Central memory CD4-positive, alpha-beta T cell (primary cell): ENCODE measurements at regions not wholly inside any gene's neighbourhood (a gene's known extent, or its start where the extent isn't known, plus 50 kb on each side); places are given as distances from the start of the nearest gene placed in this dataset.

ENCODE experiments used
- DNase-seq: peaks from one replicate; pipeline ENCODE4 v3.0.0; 2022

DNA sequence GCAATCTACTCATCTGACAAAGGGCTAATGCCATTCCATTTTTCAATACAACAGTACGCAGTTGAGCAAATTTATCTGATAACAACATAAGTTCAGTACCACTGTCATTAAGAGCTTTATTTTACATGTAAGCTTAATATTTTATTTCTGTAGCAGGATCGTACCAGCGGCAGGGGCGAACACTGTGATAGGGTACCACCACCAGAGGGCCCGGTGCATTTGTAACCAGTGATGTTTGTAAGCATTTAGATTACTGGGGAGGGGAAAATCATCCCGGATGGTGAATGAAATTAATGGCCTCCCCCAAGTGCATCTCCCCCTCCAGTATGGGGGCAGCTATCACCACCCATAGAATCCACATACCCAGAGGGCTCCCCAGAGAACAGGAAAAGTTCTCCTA, 179.0 kb downstream of the ADGRA3 start:
- no peak for DNase-seq

DNA sequence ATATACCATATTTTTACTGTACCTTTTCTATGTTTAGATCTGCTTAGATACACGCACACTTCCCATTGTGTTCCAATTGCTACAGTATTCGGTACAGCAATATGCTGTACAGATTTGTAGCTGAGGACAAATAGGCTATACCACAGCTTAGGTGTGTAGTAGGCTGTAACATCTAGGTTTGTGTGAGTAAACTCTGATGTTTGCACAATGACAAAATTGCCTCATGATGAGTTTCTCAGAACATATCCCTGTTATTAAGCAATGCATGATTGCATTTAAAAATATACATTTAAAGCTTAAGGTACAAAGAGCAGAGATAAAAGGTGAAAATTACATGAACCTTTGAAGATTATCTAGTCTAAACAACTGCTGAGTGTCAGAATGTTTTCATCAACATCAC, 181.7 kb downstream of the ADGRA3 start:
- DNase-seq: no peak

DNA sequence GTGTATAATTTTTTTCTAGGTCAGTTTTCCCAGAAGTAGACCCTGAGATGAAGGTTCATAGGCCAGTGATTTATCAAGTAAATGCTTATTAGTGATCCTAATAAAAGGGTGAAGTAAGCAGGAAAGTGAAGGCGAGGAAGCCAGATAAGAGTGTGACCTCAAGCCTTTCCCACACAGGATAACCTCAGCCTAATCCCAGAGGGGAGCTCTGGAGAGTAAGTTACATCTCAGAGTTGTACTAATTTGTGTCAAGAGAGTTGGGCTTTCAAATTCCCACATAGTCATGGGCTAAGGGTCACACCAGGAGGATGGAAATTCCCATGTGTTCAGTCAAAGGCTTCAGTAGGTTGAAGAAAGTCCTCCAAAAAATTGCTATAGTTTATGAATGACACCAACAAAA, 191.4 kb downstream of the ADGRA3 start:
- DNase-seq: no peak

DNA sequence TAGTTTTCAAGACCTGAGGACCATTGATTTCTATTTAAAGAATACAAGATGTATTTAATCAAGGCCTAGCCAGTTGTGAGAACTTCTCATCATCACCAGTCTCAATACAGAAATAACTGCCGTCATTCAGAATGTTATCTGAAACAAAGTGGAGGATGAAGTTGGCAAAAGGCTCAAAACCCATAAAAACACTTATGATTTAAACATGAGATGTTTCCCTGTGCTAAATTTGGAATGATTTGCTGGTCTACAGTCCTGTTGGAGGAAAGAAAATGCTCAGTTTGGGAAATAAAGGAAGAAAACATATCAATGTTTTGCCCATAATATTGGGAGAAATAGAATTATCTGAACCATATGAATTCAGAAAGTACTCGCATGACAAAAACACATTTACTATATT, 192.2 kb downstream of the ADGRA3 start:
- no peak for DNase-seq

DNA sequence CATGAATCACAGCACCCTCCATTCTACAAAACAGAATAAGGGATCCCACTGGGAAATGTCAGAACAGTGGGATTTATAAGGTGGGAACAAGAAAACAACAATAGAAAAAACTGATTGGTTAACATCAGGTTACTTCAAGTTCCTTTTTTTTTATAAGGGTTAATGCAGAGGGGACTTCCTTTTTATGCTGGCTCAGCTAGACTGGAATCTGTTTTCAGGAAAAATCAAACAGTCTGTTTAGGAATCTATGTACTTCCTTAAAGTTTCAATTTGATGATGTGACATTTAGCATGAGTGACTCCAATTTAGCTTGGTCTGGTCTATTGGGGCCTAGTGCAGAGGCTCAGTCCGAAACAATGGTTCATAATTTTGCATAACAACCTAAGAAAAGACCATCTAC, 192.9 kb downstream of the ADGRA3 start:
- no peak for DNase-seq

DNA sequence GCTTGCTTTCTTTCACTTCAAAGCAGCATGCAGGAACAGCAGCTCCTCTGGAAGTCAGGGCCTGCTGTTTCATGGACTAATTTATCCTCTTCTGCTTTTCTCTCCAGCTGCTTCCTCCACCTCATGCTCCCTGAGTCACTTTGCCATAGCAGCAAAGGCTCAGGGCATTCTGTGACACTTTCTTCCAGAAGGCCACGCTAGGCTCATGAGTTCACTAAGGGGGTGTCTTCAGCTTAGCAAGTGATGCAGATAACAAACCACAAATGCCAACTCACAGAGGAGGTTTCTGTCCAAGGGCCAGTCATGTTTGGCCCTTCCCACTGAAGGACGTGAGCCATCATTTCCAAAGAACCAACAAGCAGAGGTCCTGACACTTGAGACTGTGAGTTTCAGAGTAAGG, 200.2 kb downstream of the ADGRA3 start:
- no peak for DNase-seq

DNA sequence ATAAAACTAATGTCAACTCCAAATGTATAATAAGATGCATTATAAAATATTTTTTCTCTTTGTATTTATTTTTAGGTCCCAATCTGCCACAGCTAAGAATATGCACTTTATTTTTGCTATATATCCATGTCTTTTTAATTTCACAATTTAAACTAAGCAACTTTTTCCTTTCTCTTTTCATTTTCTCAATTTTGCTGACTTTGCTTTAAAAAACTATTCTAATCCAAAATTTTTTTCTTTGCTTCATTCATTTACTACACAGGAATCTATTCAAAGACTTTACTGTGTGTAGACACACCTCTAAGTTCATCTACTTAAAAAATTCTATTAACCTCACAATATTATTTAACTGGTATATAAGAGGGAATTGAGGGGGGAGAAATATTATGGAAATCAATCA, 201.9 kb downstream of the ADGRA3 start:
- DNase-seq: no peak

DNA sequence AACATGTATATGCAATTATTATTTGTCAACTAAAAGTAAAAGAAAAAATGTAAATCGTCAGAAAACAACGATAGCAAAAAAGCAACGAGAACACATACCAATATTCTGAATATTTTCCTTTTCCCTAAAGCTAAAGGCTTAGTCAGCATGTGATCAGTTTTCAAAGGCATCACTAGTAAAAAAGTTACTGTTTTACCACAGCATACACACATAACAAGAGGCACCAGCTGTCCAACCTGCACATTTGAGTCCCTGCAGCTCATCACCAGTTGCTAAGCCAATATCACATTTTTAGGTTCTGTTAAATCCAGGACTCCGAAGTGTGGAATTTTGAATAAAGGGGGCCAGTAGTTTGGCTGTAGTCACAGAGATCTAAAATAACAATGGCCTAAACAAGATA, 203.8 kb downstream of the ADGRA3 start:
- no peak for DNase-seq

DNA sequence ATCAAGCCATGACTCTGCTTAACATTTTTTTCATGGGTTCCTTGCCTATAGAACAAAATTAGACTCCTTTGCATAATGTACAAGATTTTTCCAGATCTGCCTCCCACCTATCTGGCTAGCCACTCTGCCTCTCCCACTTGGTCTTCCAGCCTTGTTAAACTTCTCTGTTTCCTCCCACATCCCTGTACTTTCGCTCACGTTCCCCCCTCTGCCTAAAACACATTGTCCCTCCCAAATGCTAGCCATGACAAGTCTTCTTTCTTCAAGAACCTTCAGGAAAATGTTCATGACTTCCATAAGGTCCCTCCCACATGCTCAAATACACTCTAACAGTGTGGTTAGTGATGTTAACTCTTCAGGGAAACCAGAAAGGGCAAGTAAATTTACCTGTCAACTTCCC, 214.6 kb downstream of the ADGRA3 start:
- no peak for DNase-seq

DNA sequence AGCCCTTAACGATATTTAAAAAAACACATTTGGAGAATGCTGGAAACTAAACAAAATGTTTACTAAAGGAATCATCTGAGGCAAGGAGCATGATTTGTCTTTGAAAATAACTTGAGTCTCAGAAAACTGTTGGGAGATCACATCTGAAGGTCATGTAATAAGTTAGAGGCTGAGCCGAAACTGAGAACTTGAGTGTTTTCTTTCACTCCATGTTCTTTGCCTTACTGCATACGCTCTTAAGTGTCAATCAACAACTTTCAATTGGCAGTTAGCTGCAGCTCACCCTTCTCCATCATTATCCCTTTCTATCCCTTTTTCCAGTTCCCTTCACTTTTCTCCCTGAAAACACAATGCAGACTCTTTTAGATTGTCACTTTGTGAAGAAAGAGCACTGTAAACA, 216.2 kb downstream of the ADGRA3 start:
- no peak for DNase-seq

DNA sequence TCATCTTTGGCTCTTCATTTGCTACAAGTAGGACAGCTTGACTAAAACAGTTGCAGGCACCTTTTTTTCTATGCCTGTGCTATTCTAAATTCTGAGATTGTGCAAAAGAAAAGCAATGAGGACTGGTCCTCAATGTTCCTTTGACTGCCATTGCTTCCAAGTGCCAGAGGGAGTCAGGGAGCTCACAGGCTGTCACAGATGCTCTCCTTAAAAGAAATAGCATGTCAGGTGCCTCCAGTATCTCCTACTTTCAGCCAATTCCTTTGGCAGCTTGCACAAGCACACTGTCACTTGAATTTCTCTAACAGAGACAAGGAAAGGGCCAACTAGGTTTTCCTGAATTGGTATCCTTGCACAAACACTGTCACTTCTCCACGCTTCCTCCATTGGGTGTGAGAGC, 228.2 kb downstream of the ADGRA3 start:
- DNase-seq: no peak

DNA sequence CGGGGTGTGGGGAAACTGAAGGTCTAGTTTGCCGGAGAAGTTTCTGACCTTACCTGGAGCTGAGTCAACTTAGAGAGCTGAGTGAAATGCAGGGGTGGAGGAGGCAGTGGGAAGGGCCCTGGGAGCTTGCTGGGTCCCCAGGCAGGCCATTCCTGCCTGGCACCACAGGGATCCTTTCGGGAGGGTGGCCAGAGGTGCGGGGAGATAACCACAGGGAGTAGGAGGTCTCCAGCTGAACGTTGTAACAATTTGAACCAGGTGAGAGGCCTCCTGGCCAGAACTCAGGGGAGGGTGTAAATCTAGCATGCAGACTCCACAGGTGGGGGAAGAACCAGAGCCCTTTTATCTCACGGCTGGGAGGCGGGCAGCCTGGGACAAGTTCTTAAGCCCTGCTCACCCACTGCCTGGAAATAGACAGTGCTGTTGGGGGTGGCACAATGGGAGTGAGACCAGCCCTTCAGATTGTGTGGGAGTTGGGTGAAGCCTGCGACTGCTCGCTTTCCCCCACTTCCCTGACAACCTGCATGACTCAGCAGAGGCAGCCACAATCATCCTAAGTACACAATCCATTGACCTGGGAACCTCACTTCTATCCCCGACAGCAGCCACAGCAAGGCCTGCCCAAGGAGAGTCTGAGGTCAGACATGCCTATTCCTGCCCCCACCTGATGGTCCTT, 247.4 kb downstream of the ADGRA3 start:
- no peak for DNase-seq

DNA sequence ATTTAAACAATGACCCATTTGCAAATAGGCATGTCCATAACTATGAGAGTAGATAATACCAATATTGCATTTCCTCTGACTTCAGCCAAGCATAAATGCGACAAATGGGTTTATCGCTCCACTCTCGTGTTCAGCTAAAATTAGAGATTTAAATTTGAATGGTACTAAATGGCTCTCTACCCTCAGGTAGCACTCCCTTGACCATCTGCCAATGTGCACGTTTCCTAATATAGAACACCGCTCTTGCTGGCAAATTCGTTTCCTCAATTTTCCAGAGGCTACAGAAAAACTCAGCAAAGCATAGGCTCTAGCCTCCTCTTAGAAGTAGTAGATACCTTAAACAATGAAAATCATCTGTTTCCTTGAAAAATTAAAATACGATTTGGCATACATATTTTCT, 251.6 kb downstream of the ADGRA3 start:
- no peak for DNase-seq

DNA sequence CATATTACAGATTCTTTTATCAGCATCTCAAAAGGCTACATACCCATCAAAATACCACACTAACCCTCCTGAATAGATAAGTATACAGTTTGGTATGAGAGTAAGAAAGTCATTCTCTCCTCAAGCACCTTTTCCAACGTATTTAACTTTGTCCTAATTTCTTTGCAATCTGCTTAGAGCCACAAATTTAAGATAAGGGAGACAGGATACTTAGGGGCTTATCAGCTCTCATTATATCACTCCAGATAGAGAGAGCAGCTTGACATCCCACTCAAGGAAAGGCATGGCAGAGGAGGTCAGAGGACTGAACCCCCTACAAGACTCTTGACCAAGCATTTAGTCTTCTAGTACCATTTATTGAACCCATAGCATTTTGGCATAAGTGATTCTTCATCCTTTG, 262.4 kb downstream of the ADGRA3 start:
- no peak for DNase-seq

DNA sequence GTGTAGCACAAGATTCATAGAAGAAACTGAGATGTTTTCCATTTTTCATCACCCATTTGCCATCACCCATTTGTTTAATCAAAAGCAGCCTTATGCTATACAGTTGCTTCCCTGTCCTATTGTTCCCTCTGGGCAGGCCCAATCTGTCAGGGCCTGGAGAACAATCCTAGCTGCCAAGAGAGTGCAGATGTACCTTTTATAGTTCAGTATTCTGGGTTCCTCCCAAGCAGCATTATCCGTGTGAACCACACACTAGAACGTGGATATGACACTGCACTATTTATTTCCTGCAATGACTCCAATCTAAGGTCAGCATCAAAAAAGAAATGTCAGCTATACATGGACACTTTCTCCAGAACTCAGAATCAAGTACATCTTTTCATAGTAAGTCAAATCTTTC, 269.0 kb downstream of the ADGRA3 start:
- no peak for DNase-seq

DNA sequence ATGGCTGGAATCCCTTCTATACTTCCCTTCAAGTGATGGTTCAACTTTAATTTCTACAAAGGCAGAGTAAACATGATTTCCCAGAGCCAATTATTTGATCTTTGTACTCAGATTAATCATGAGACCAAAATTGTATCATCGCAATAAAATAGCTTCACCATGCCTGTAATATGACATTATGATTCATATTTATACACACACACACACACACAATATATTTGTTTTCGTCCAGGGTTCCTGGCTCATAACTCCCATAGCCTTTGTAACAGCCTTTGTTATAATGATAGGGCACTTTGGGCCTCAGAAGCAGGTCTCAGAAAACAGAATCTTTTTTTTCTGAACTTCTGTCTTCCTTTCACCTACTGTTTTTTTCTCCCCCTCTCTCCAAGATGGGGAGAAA, 270.6 kb downstream of the ADGRA3 start:
- DNase-seq: no peak

DNA sequence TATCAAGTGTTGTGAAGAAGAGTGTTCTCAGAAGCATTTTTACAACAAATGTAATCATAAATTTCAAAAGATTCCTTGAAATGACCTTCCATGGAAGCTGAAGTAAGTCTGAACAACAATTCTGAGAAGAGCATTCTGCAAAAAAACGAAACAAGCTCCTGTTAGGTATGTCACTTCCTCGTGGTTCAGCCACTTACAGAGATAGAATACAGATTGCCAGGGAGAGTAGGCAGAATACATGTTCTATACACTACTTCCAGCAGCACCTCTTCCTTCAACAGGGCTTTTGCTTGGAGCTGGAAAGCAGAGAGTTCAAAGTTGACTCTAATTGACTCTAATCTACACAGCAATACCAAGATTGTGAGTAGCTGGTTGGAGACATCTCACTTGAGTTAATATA, 274.5 kb downstream of the ADGRA3 start:
- DNase-seq: no peak

DNA sequence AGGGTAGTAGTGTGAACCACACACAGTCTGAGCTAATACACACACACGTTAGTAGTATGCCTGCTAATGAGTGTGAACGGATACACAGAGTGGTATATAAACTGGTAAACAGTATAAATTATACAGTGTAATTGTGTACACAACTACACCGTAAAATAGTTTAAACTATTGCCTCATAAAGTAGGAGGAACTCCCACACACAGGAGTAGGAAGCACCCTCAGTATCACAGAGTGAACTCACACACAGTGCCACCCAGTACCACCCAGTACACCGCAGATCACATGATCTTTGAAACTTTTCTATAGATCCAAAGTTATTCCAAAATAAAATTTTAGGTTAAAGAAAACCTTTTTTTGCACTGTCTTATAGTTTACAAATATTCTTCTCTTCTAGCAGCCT, 275.1 kb downstream of the ADGRA3 start:
- DNase-seq: no peak

DNA sequence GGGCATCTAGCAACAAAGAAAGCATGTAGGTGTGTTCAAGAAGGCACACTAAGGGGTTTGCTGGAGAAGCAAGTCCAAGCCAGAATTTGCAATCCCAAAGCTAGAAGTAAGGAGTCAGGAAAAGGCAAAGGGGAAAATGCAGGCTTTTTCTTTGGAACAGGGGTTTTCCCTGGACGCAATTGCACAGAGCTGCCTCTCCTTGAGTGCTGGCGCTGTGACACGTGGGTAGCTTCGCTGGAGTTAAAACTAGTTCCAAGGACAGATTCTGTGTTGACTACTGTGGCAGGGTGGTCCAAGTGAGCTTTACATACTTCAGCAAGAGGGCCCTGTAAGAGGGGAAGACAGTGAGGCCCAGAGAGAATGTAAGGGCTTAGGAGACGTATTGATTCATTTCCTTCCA, 277.1 kb downstream of the ADGRA3 start:
- no peak for DNase-seq

DNA sequence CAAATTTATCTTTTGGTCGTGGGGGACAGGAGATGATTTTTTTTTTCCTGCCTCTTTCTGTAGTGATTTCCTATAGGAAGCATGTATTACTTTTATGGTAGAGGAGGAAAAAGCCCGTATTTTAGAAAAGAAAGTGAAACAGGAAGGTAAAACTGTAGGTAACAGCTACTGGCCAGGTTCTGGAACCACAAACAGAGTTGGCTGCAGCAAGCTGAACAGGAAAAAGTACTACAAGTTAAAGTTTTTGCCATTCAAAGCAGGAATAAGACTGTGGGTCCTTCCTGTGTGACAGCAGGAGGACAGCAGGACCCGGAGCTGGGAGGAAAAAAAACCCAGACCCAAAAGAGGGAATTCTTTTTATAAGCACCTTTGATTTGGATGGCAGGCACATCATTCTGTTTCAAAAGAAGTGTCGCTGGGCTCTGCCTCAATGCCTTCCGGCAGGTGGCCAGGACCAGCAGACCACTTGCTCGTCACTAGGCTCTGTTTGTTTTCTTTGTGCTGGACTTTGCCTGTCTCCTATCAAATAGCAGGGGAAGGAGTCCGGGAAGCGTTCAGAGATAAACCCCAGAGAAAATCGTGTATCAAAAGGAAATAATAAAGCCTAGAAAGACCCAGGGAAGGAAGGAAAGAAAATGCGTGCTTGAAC, 277.9 kb downstream of the ADGRA3 start:
- no peak for DNase-seq

DNA sequence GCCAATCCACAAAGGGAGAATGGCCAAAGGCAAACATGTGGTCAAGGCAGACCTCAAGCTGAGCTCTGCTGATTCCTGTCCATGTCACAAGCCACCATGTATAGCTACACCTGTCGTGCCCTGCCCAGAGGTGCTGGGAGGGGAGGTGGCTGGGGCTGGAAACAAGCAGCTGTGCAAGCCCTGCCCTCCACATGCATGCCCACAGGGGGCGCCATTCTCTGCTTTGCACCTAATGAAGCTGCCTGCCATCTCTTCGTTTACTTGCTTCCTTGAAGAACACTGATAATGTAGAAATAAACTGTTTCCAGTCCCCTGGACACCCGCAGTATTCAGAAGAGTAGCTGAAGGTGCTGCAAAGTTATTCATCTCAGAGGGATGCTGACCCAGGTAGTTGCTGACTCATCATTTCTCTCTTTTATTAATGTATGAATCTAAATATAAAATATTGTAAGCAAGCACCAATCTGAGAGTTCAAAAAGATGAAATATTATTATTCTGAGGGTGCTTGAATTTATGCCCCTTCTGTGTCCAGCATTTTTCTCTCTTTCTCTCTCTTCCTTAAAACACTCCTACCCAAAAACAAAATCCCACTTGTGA, 278.6 kb downstream of the ADGRA3 start:
- peak; percentile 7 for DNase-seq

DNA sequence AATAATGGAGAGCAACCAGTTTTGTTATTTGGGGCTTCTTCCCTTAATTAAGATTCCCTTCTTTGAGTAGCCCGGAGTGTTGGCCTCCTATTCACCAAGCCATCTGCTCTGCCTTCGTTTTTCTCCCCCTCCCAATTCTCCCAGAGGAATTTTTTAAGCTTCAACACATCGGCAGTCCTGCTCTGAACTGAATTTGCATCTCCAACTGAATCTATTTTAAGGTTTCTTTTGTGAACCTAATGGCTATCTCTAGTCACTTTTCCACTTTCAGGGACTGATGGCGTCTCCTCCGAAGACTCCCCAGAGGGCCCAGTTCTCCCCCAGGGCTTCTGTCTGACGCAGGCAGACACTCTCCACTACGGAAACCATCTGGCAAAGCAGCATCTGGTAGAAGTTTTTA, 280.2 kb downstream of the ADGRA3 start:
- no peak for DNase-seq

DNA sequence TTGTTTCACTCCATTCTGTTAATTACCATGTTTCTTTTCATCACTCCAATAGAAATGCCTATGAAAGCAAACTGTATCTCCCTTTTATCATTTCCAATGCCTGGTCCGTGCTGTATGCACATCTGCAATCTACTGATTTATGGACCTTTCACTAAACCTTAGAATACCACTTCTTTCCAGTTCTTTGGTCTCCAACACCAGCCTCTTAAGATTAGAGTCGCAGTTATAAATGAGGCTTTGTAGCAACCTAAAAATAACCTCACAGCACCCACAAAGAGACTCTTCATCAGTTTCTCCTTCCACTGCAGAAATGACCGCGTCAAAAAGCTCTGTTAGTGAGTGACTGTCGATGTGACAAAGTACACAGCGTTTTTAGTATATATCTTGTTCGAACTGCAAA, 282.6 kb downstream of the ADGRA3 start:
- no peak for DNase-seq

DNA sequence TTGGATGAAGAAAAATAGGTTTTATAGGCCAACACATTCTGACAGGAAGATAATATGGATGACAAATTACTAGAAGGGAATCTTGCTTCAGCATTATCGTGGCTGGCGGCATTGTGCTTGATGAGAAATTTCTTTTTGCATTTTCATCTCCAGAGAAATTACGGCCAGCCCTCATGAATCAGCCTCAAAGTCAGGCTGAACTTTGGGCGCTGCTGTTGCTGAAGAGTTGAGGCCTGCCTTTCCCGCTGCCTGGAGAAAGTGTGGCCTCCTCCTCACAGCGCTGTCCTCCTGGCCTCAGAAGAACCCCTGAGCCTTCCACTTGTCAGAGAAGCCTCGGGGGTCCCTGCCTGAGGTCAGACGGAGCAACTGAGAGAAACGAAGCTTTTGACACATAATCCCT, 272.4 kb upstream of the KCNIP4 start:
- DNase-seq: no peak

DNA sequence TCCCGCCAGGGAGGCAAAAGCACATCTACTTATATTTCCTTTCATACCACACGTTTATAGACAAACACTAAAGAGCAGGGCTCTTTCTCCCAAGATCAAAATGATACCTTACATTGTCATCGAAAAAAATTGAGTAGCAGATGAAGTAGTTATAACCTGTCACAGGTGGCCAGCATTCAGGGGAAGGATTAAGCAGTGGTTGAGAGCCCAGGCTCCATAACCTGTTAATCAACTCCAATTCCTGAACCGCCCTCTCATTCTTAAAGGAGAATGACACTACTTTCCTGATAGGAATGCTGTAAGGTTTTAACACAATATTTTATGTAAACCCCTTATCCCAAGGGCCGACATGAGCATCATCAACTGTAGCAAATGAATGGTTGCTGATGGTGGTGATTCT, 268.9 kb upstream of the KCNIP4 start:
- DNase-seq: no peak
